ENCODE measurements at regions not wholly inside any gene's neighbourhood (a gene's known extent, or its start where the extent isn't known, plus 50 kb on each side); places are given as distances from the start of the nearest gene placed in this dataset.

- H3K27ac Mint-ChIP-seq, result no peak overlapping the region
- H3K4me1 Mint-ChIP-seq (ENCODE audit: low read depth), result no peaks in the 10 kb centered on the region
- no peaks in the 10 kb centered on the region for H3K27me3 Mint-ChIP-seq
- no peak overlapping the region for H3K4me3 Mint-ChIP-seq
- no peak for DNase-seq
- no peaks in the 10 kb centered on the region for H3K36me3 Mint-ChIP-seq (ENCODE audit: low read depth)
- H3K9me3 Mint-ChIP-seq, result no peaks in the 10 kb centered on the region
Observed at GRCh38 chr15:35876762-35877161, 330.8 kb upstream of the DPH6 start.

DNA sequence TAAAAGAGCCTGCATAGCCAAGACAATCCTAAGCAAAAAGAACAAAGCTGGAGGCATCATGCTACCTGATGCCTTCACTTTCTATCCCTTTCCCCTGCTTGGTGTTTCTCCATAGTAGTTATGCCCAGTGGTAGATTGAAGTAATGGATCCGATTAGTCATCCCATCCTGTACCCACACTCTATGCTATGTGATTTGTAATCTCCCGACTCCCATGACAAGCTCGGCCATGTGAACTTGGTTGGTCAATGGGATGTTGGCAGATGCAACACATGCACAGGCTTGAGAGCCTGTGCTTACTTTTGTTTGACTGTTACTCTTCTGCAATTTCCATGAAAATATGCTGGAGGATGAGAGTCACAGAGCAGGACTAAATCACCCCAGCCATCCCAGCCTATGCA lies 334.9 kb upstream of the DPH6 start:
- H3K4me1 Mint-ChIP-seq (ENCODE audit: low read depth), result no peaks in the 10 kb centered on the region
- no peak overlapping the region for H3K27ac Mint-ChIP-seq
- no peaks in the 10 kb centered on the region for H3K9me3 Mint-ChIP-seq
- H3K4me3 Mint-ChIP-seq, result no peak overlapping the region
- H3K27me3 Mint-ChIP-seq, result no peaks in the 10 kb centered on the region
- no peaks in the 10 kb centered on the region for H3K36me3 Mint-ChIP-seq (ENCODE audit: low read depth)
- DNase-seq, result no peak

DNA sequence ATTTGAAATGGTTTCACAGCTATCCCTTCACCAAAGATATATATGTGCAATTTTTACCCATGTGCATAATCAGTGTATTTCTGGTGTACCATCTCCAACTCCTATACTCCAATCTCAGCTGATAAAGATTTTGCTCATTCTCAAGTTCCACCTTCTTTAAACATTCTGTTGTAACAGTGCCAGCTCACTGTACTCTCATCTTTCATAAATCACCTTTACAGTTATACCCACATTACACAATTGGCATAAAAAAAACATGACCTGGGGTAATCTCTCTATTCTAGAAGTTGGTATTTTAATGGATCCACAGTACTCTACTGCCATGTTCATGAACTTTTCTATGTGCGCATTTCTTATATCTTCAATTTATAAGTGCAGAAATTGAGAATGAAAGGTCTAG lies 339.9 kb upstream of the DPH6 start:
- Mint-ChIP-seq H3K27ac (no peak overlapping the region), H3K27me3 (no peaks in the 10 kb centered on the region), H3K4me3 (no peak overlapping the region), H3K9me3 (no peaks in the 10 kb centered on the region), H3K4me1 (ENCODE audit: low read depth) (no peaks in the 10 kb centered on the region), H3K36me3 (ENCODE audit: low read depth) (no peaks in the 10 kb centered on the region)
- no peak for DNase-seq

- no peak overlapping the region for H3K4me3 Mint-ChIP-seq
- no peaks in the 10 kb centered on the region for H3K36me3 Mint-ChIP-seq (ENCODE audit: low read depth)
- no peaks in the 10 kb centered on the region for H3K9me3 Mint-ChIP-seq
- no peak for DNase-seq
- no peak overlapping the region for H3K27ac Mint-ChIP-seq
- H3K4me1 Mint-ChIP-seq (ENCODE audit: low read depth), result no peaks in the 10 kb centered on the region
- no peaks in the 10 kb centered on the region for H3K27me3 Mint-ChIP-seq
Observed at GRCh38 chr15:35886765-35887164, 340.8 kb upstream of the DPH6 start.

GRCh38 chr15:35888815-35889214 lies 342.9 kb upstream of the DPH6 start:
- Mint-ChIP-seq H3K36me3 (ENCODE audit: low read depth) (no peaks in the 10 kb centered on the region), H3K4me3 (no peak overlapping the region), H3K9me3 (no peaks in the 10 kb centered on the region), H3K4me1 (ENCODE audit: low read depth) (no peaks in the 10 kb centered on the region), H3K27me3 (no peaks in the 10 kb centered on the region), H3K27ac (no peak overlapping the region)
- no peak for DNase-seq

DNA sequence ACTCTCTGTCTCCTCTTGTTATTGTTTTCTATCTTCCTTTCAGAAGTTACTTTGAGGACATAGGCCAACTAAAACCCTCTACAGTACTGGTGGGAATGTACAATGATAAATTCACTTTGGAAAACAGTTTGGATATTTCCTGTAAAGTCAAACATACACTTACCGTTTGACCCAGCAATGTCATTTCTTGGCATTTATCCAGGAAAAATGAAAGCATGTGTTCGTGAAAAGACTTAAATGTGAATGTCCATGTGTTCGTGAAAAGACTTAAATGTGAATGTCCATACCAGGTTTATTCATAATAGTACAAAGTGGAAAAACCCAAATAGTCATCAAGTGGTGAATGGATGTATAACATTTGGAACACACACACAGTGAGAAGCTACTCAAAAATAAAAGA lies 361.5 kb upstream of the DPH6 start:
- DNase-seq, result no peak
- Mint-ChIP-seq H3K27me3 (no peaks in the 10 kb centered on the region), H3K4me1 (ENCODE audit: low read depth) (no peaks in the 10 kb centered on the region), H3K9me3 (peaks cover 7% of the 10 kb centered on the region), H3K4me3 (no peak overlapping the region), H3K27ac (no peak overlapping the region), H3K36me3 (ENCODE audit: low read depth) (no peaks in the 10 kb centered on the region)

DNA sequence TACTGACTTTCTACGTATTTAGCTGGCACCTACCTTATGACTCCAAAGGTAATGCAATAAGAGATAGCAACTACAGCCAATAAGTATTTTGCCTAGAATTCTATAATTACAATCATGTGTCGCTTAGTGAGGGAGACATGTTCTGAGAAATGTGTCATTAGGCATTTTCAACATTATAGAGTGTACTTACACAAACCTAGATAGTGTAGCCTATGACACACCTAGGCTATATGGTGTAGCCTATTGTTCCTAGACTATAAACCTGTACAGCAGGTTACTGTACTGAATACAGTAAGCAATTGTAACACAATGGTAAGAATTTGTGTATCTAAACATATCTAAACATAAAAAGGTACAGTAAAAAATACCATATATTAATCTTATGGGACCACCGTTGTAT lies 363.4 kb upstream of the DPH6 start:
- no peaks in the 10 kb centered on the region for H3K36me3 Mint-ChIP-seq (ENCODE audit: low read depth)

DNA sequence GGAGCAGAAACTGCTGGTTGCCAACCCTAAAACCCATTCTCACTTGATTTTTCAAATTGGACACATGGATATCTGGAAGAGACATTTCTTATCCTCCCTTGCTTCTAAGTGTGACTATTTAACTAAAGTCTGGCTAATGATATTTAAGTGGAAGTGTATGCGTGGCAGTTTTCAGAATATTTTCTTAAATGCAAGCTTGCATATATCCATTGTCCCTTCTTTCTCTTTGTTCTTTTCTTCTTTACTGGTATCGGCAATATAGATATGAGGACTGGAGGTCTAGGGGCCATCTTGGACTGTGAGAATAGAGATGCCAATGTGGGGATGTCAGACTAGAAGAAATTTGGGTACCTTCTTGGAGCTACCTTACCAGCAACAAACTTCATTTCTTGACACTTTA lies 364.3 kb upstream of the DPH6 start:
- Mint-ChIP-seq H3K4me1 (ENCODE audit: low read depth) (no peaks in the 10 kb centered on the region), H3K4me3 (no peak overlapping the region), H3K36me3 (ENCODE audit: low read depth) (no peaks in the 10 kb centered on the region), H3K27ac (no peak overlapping the region), H3K9me3 (no peaks in the 10 kb centered on the region), H3K27me3 (no peaks in the 10 kb centered on the region)
- no peak for DNase-seq

More for the DNA sequence above, 363.4 kb upstream of the DPH6 start:
- H3K9me3 Mint-ChIP-seq, result peaks cover 2% of the 10 kb centered on the region
- H3K4me1 Mint-ChIP-seq (ENCODE audit: low read depth), result no peaks in the 10 kb centered on the region
- no peaks in the 10 kb centered on the region for H3K27me3 Mint-ChIP-seq
- H3K4me3 Mint-ChIP-seq, result no peak overlapping the region
- no peak overlapping the region for H3K27ac Mint-ChIP-seq
- no peak for DNase-seq

- Mint-ChIP-seq H3K4me3 (no peak overlapping the region), H3K4me1 (ENCODE audit: low read depth) (no peaks in the 10 kb centered on the region), H3K9me3 (peaks cover 3% of the 10 kb centered on the region), H3K36me3 (ENCODE audit: low read depth) (no peaks in the 10 kb centered on the region), H3K27me3 (no peaks in the 10 kb centered on the region), H3K27ac (no peak overlapping the region)
- DNase-seq, result no peak
Observed at GRCh38 chr15:35911052-35911777, 365.2 kb upstream of the DPH6 start.

DNA sequence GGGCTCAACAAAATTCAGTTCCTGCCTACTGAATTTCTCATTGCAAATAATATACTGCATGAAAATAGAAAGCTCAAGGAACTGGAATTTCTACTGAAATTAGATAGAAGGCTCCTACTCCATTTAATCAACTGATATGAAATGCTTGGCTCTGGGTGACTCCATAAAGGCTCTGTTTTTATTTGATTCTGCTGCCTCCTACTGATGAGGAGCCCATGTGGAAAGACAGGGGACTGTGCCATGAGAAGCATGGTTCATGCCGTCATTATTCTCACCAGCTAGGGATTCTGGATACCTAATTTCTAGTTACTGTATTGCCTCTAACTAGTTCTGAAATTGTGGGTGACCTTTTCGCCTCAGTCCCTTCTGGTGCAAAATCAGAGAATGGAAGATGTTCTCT lies 366.2 kb upstream of the DPH6 start:
- Mint-ChIP-seq H3K9me3 (peaks cover 3% of the 10 kb centered on the region), H3K27me3 (no peaks in the 10 kb centered on the region), H3K27ac (no peak overlapping the region), H3K4me3 (no peak overlapping the region), H3K4me1 (ENCODE audit: low read depth) (no peaks in the 10 kb centered on the region), H3K36me3 (ENCODE audit: low read depth) (no peaks in the 10 kb centered on the region)
- DNase-seq, result no peak

GRCh38 chr15:35914573-35914972 lies 368.6 kb upstream of the DPH6 start:
- no peak for DNase-seq
- Mint-ChIP-seq H3K4me1 (ENCODE audit: low read depth) (no peaks in the 10 kb centered on the region), H3K27ac (no peak overlapping the region), H3K9me3 (peaks cover 6% of the 10 kb centered on the region), H3K4me3 (no peak overlapping the region), H3K36me3 (ENCODE audit: low read depth) (no peaks in the 10 kb centered on the region), H3K27me3 (no peaks in the 10 kb centered on the region)

DNA sequence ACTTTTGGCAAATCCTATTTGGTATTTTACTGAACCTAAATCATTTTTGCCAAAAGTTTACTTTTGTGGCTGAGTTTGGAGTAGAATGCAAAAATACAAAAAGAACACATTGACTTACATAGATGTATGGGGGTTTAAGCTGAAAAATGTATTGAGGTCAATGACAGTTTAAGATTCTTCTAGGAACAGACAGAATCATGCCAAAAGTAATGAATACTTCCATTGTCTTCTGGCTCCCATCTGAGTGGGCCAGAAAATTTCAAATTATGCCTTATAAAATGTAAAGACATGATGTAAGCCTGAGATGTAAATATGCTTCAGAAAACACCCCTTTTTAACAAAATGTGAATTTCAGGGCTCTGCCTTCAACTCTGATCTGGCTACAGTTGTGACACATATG lies 375.1 kb upstream of the DPH6 start:
- H3K27me3 Mint-ChIP-seq, result no peaks in the 10 kb centered on the region
- no peaks in the 10 kb centered on the region for H3K36me3 Mint-ChIP-seq (ENCODE audit: low read depth)
- H3K27ac Mint-ChIP-seq, result no peak overlapping the region
- H3K9me3 Mint-ChIP-seq, result peaks cover 4% of the 10 kb centered on the region
- no peaks in the 10 kb centered on the region for H3K4me1 Mint-ChIP-seq (ENCODE audit: low read depth)
- no peak for DNase-seq
- no peak overlapping the region for H3K4me3 Mint-ChIP-seq

DNA sequence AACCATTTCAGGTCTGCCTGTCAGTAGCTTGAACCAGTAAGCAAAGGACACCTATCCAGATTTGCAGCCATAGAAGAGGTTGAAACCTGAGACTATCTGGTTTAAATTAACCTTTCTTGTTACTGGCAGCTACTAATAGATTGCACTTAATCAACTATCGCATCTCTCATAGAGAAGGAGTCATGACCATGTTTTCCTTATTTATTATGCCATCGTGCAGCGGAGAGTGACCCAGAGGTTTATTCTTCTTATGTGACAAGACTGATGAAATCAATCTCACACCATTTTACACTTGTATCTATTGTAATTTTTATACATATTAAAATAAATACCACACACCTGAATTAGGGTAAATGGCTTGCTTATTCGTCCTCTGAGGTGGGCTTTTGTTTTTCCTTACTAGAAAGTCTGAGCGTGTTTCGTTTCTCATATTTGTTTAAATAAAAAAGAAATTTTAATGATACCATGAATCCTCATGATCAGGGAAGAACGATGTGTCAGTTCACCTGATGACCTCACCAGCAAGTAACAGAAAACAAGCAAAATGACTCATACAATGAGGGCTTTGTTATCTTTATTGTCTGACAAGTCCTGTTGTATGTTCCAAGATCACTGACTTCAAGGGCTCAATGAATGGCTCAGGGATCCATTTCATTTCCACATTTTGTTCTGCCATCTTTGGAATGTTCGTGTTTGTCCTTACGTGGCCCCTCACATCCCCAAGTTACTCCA lies 379.5 kb upstream of the DPH6 start:
- Mint-ChIP-seq H3K4me3 (no peak overlapping the region), H3K4me1 (ENCODE audit: low read depth) (no peaks in the 10 kb centered on the region), H3K9me3 (peaks cover 1% of the 10 kb centered on the region), H3K27ac (no peak overlapping the region), H3K36me3 (ENCODE audit: low read depth) (no peaks in the 10 kb centered on the region), H3K27me3 (no peaks in the 10 kb centered on the region)
- no peak for DNase-seq

DNA sequence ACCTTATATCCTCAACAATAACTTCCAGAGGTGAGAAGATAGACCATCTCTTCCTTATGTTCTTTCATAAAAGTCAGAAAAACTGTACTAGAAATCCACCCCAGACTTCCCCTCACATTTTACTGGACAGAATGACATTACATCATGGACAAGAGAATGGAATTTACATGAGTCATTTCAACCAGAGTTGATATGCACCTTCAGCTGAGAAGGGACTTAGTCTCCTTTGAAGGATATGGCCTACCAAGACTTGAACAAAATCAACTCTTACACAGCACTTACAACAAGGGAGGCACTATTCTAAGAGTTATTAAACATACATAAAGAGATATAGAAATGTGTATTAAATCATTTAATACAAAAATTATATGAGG lies 380.0 kb upstream of the DPH6 start:
- no peaks in the 10 kb centered on the region for H3K36me3 Mint-ChIP-seq (ENCODE audit: low read depth)
- H3K4me3 Mint-ChIP-seq, result no peak overlapping the region
- no peaks in the 10 kb centered on the region for H3K4me1 Mint-ChIP-seq (ENCODE audit: low read depth)
- no peaks in the 10 kb centered on the region for H3K27me3 Mint-ChIP-seq
- H3K9me3 Mint-ChIP-seq, result peaks cover 1% of the 10 kb centered on the region
- no peak for DNase-seq
- no peak overlapping the region for H3K27ac Mint-ChIP-seq

- Mint-ChIP-seq H3K9me3 (peaks cover 1% of the 10 kb centered on the region), H3K27ac (no peak overlapping the region), H3K4me3 (no peak overlapping the region), H3K27me3 (no peaks in the 10 kb centered on the region), H3K36me3 (ENCODE audit: low read depth) (no peaks in the 10 kb centered on the region), H3K4me1 (ENCODE audit: low read depth) (no peaks in the 10 kb centered on the region)
- DNase-seq, result no peak
Observed at GRCh38 chr15:35928847-35929246, 382.9 kb upstream of the DPH6 start.

Measured in activated T-cell treated with anti-CD3 and anti-CD28 coated beads, Interleukin-2, amount 50 U/mL, for 24 hours (primary cell).